ENCODE measurements at regions not wholly inside any gene's neighbourhood (a gene's known extent, or its start where the extent isn't known, plus 50 kb on each side); places are given as distances from the start of the nearest gene placed in this dataset.

DNA sequence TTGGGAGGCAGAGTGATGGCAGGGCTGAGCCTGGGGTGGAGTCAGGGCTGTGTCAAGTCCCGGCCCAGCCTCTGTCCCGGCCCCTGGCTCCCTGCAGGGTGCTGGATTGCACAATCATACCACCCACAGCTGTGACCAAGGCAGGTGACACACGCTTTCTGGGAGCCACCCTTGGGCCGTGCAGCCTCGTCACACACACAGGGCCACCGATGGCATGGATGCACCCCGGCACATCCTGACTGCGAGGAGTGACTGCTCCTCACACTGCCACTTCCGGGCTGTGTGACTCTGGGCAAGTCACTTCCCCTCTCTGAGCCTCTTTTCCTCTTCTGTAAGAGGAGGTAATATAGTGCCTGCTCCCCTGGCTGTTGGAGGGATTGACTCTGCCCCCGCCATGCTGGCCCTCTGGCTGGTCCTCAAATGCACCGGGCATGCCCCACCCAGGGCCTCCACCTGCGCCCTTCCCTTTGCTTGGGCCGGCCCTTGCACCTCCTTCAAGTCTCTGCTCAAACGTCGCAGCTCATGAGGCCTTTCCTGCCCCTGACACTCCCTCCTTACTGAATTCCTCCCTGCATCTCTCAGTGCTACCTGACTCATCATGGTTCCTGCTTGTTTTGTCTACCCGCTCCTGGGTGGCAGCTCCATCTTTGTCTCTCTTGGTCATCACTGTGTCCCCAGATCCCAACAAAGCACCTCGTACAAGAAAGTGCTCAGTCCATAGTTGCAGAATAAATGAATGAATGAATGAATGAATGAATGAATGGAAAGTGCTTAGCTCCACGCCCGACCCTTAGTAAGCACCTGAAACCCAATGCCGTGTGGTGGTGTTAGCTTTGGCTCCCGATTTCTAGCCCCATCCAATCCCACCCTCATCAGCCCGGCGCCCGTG, 93.5 kb downstream of the CEBPB start:
- Histone ChIP-seq H3K9me3 (ENCODE audit: control insufficient read depth in 2 of 2, low read length in 2 of 2) (no peaks in the 10 kb centered on the region), H3K4me3 (ENCODE audit: low read depth, low read length) (no peak overlapping the region), H3K27me3 (ENCODE audit: control insufficient read depth, insufficient read depth, low read length) (no peaks in the 10 kb centered on the region), H3K4me1 (ENCODE audit: control insufficient read depth, insufficient read depth, low read length, poor library complexity, severe bottlenecking) (no peaks in the 10 kb centered on the region), H3K36me3 (ENCODE audit: control insufficient read depth, insufficient read depth, low read length) (no peaks in the 10 kb centered on the region), H3K27ac (ENCODE audit: insufficient read depth, low read length, poor library complexity, severe bottlenecking) (no peak overlapping the region)
- Mint-ChIP-seq H3K4me1 (peaks cover 0 to 2% (median 0%) of the 10 kb centered on the region in 4 donors), H3K27me3 (peaks cover 13% of the 10 kb centered on the region), H3K9me3 (peaks cover 0 to 1% (median 0%) of the 10 kb centered on the region in 7 donors), H3K36me3 (no peaks in the 10 kb centered on the region), H3K4me3 (no peak overlapping the region), H3K27ac (no peak overlapping the region)
- peak; percentile 14 to 34 for ATAC-seq (ENCODE audit: low read depth in 2 of 2)
- no peak for DNase-seq

DNA sequence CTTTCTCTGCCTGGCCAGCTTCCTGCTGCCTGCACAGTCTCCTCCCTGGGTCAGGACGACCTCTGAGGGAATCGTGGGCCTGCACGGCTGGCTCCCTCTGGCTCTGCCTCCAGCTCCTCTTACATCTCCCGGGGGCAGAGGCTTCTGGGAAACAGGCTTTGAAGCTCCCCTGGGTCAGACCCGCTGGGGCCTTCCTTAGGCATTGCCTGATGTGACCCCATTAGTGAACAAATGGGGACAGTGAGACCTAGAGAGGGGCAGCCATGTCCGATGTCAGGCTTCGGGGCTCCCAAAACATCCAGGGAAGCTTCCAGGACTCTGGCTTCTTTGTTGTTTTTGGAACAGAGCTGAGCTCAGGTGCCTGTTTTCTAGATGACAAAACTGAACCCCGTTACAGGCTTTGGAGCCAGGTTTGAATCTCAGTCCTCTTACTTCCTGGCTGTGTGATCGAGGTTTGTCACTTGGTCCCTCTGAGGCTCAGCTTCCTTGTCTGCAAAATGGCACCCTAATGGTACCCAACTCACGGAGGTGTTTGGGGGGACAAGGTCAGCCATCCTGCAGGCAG, 94.3 kb downstream of the CEBPB start:
- no peaks in the 10 kb centered on the region for H3K36me3 ChIP-seq (ENCODE audit: control insufficient read depth, insufficient read depth, low read length)
- no peaks in the 10 kb centered on the region for H3K36me3 Mint-ChIP-seq
- H3K27me3 Mint-ChIP-seq, result peaks cover 13% of the 10 kb centered on the region
- H3K9me3 Mint-ChIP-seq, result peaks cover 0 to 1% (median 0%) of the 10 kb centered on the region in 7 donors
- no peaks in the 10 kb centered on the region for H3K9me3 ChIP-seq (ENCODE audit: control insufficient read depth in 2 of 2, low read length in 2 of 2)
- no peak for ATAC-seq (ENCODE audit: low read depth in 2 of 2)
- DNase-seq, result peak in 1 of 3 donors; percentile 45
- no peak overlapping the region for H3K27ac Mint-ChIP-seq
- no peaks in the 10 kb centered on the region for H3K27me3 ChIP-seq (ENCODE audit: control insufficient read depth, insufficient read depth, low read length)
- H3K27ac ChIP-seq (ENCODE audit: insufficient read depth, low read length, poor library complexity, severe bottlenecking), result no peak overlapping the region
- peaks cover 0 to 2% (median 0%) of the 10 kb centered on the region in 4 donors for H3K4me1 Mint-ChIP-seq
- no peak overlapping the region for H3K4me3 Mint-ChIP-seq
- H3K4me3 ChIP-seq (ENCODE audit: low read depth, low read length), result no peak overlapping the region
- H3K4me1 ChIP-seq (ENCODE audit: control insufficient read depth, insufficient read depth, low read length, poor library complexity, severe bottlenecking), result no peaks in the 10 kb centered on the region

DNA sequence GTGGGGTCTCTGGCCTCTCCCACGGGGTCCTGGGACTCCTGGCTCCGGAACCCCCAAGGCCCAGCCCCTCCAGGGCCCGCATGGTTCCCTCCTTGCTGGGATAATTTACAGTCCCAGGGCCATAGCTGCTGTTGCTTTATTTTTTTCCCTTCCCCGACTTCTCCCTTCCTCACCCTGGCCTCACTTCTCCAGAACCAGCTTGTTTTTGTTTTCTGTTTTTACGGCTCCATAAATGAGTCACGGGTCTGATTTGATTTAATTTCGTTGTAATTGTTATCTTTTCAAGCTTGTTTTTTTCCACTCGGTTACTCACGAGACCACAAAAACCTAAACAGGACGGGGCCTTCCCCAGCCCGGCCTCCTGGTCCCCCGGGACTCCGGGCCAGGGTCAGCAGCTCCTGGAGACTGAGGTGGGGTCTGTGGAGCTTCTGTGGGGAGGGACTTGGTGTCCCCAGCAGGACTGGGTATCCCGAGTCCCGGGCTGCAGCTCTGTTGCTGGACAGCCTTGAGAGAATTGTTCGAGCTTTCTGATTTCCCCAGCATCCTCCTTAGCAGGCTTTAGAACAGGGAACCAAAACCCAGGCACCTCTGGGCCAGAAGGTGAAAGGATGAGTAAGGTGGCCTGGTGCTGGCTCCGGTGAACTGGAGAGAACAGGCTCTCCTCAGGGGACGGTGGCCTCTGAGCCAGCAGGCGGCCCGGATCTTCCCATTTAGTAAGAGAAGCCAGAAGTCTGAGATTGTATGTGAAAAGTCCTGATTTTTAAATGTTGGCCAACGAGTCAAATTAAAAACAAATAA, 94.9 kb downstream of the CEBPB start:
- no peaks in the 10 kb centered on the region for H3K36me3 Mint-ChIP-seq
- no peaks in the 10 kb centered on the region for H3K27me3 ChIP-seq (ENCODE audit: control insufficient read depth, insufficient read depth, low read length)
- H3K36me3 ChIP-seq (ENCODE audit: control insufficient read depth, insufficient read depth, low read length), result no peaks in the 10 kb centered on the region
- H3K27ac Mint-ChIP-seq, result no peak overlapping the region
- no peaks in the 10 kb centered on the region for H3K9me3 ChIP-seq (ENCODE audit: control insufficient read depth in 2 of 2, low read length in 2 of 2)
- no peak overlapping the region for H3K27ac ChIP-seq (ENCODE audit: insufficient read depth, low read length, poor library complexity, severe bottlenecking)
- H3K4me1 ChIP-seq (ENCODE audit: control insufficient read depth, insufficient read depth, low read length, poor library complexity, severe bottlenecking), result no peaks in the 10 kb centered on the region
- DNase-seq (peak in 1 of 3 donors; percentile 56), ATAC-seq (ENCODE audit: low read depth in 2 of 2) (peak in 1 of 2 donors; percentile 20)
- H3K9me3 Mint-ChIP-seq, result peaks cover 0 to 1% (median 0%) of the 10 kb centered on the region in 7 donors
- H3K4me3 Mint-ChIP-seq, result no peak overlapping the region
- H3K4me3 ChIP-seq (ENCODE audit: low read depth, low read length), result no peak overlapping the region
- peaks cover 13% of the 10 kb centered on the region for H3K27me3 Mint-ChIP-seq
- peaks cover 0 to 2% (median 0%) of the 10 kb centered on the region in 4 donors for H3K4me1 Mint-ChIP-seq

DNA sequence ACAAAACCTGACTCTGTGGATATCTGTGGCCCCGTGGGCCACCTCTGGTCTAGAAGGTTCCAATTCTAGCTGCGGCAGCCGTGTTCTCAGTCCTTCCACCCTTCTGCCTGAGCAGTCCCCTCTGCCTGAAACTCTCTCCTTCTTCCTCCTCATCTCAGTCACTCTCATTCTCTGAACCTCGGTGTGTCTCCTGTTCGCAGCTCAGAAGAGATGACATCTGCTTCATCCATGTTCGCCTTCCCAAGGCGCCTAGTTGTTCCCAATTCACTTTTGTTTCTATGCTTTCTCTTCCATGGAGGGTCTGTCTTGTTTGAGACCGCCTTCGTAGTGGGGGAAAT, 95.5 kb downstream of the CEBPB start:
- Histone ChIP-seq H3K36me3 (ENCODE audit: control insufficient read depth, insufficient read depth, low read length) (no peaks in the 10 kb centered on the region), H3K4me3 (ENCODE audit: low read depth, low read length) (no peak overlapping the region), H3K27me3 (ENCODE audit: control insufficient read depth, insufficient read depth, low read length) (no peaks in the 10 kb centered on the region), H3K27ac (ENCODE audit: insufficient read depth, low read length, poor library complexity, severe bottlenecking) (no peak overlapping the region), H3K4me1 (ENCODE audit: control insufficient read depth, insufficient read depth, low read length, poor library complexity, severe bottlenecking) (no peaks in the 10 kb centered on the region), H3K9me3 (ENCODE audit: control insufficient read depth in 2 of 2, low read length in 2 of 2) (no peaks in the 10 kb centered on the region)
- Mint-ChIP-seq H3K9me3 (peaks cover 0 to 1% (median 0%) of the 10 kb centered on the region in 7 donors), H3K27ac (no peak overlapping the region), H3K27me3 (peaks cover 17% of the 10 kb centered on the region), H3K36me3 (no peaks in the 10 kb centered on the region), H3K4me3 (no peak overlapping the region), H3K4me1 (peaks cover 0 to 2% (median 0%) of the 10 kb centered on the region in 4 donors)
- ATAC-seq (ENCODE audit: low read depth in 2 of 2) (no peak), DNase-seq (no peak)

DNA sequence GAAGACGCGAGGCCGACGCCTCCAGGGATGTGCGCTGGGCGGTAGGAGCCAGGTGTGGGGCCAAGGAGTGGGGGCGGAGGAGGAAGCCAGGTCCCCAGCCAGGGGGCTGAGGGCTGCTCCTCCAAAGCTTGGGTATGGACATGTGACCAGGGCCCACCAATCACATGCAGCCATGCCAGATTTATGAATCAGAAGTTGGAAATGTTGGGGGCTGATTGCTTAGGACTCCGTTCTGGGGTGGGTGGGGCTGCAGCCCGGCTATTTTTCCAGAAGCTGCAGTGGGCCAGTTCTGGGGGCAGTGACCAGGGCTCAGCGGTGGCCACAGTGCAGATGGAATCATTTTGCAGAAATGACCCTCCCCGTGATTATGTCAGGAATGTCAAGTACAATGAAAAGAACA, 96.0 kb downstream of the CEBPB start:
- H3K27me3 ChIP-seq (ENCODE audit: control insufficient read depth, insufficient read depth, low read length), result no peaks in the 10 kb centered on the region
- peaks cover 17% of the 10 kb centered on the region for H3K27me3 Mint-ChIP-seq
- H3K27ac Mint-ChIP-seq, result no peak overlapping the region
- DNase-seq (no peak), ATAC-seq (ENCODE audit: low read depth in 2 of 2) (no peak)
- no peak overlapping the region for H3K4me3 ChIP-seq (ENCODE audit: low read depth, low read length)
- H3K4me1 ChIP-seq (ENCODE audit: control insufficient read depth, insufficient read depth, low read length, poor library complexity, severe bottlenecking), result no peaks in the 10 kb centered on the region
- peaks cover 0 to 1% (median 0%) of the 10 kb centered on the region in 7 donors for H3K9me3 Mint-ChIP-seq
- no peaks in the 10 kb centered on the region for H3K9me3 ChIP-seq (ENCODE audit: control insufficient read depth in 2 of 2, low read length in 2 of 2)
- no peaks in the 10 kb centered on the region for H3K36me3 Mint-ChIP-seq
- no peaks in the 10 kb centered on the region for H3K36me3 ChIP-seq (ENCODE audit: control insufficient read depth, insufficient read depth, low read length)
- H3K4me1 Mint-ChIP-seq, result peaks cover 0 to 2% (median 0%) of the 10 kb centered on the region in 4 donors
- no peak overlapping the region for H3K4me3 Mint-ChIP-seq
- no peak overlapping the region for H3K27ac ChIP-seq (ENCODE audit: insufficient read depth, low read length, poor library complexity, severe bottlenecking)

DNA sequence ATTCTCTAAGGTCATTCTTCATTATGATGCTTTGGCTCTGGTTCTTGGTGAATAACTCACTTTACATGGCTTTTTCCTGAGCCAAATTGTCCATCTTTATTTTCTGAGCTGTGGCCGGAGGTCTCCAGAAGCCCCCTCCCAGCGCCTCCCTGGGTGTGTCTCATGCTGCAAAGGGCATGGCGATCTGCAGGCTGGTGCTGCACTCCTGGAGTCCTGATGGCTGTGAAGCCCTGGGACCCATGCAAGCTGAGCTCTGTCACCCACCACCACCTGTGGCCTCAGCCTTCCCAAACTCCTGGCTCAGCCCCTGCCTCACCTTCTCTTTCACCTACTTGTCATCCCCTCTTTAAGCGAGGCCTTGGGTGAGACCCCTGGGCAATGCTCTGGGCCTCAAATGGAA, 96.9 kb downstream of the CEBPB start:
- H3K36me3 Mint-ChIP-seq, result no peaks in the 10 kb centered on the region
- H3K36me3 ChIP-seq (ENCODE audit: control insufficient read depth, insufficient read depth, low read length), result no peaks in the 10 kb centered on the region
- H3K27ac Mint-ChIP-seq, result no peak overlapping the region
- no peaks in the 10 kb centered on the region for H3K4me1 ChIP-seq (ENCODE audit: control insufficient read depth, insufficient read depth, low read length, poor library complexity, severe bottlenecking)
- ATAC-seq (ENCODE audit: low read depth in 2 of 2), result no peak
- H3K4me1 Mint-ChIP-seq, result peaks cover 0 to 2% (median 0%) of the 10 kb centered on the region in 4 donors
- peaks cover 17% of the 10 kb centered on the region for H3K27me3 Mint-ChIP-seq
- H3K27me3 ChIP-seq (ENCODE audit: control insufficient read depth, insufficient read depth, low read length), result no peaks in the 10 kb centered on the region
- peaks cover 0 to 1% (median 0%) of the 10 kb centered on the region in 7 donors for H3K9me3 Mint-ChIP-seq
- H3K27ac ChIP-seq (ENCODE audit: insufficient read depth, low read length, poor library complexity, severe bottlenecking), result no peak overlapping the region
- no peaks in the 10 kb centered on the region for H3K9me3 ChIP-seq (ENCODE audit: control insufficient read depth in 2 of 2, low read length in 2 of 2)
- no peak overlapping the region for H3K4me3 ChIP-seq (ENCODE audit: low read depth, low read length)
- DNase-seq, result no peak
- no peak overlapping the region for H3K4me3 Mint-ChIP-seq

DNA sequence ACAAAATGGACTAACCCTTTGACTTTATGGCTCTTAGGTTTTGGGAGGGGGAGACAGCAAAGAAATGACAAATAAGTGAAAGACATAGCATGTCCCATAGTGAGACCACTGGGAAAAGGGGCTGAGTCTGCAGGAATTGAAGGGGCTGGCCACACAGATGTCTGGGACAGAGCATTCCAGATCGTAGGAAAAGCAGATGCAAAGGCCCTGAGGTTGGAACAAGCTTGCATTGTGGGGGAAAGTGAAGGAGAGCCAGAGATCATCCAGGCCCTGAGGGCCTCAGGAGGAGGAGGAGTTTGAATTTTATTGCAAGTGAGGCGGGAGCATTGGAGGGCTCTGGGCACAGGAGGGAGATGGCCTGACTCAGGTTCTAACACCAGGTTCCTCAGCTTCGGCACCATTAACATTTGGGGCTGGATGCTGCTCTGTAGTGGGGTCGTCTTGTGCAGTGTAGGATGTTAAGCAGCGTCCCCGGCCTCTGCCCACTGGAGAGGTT, 97.5 kb downstream of the CEBPB start:
- no peaks in the 10 kb centered on the region for H3K4me1 ChIP-seq (ENCODE audit: control insufficient read depth, insufficient read depth, low read length, poor library complexity, severe bottlenecking)
- peaks cover 17% of the 10 kb centered on the region for H3K27me3 Mint-ChIP-seq
- H3K4me1 Mint-ChIP-seq, result peaks cover 0 to 2% (median 0%) of the 10 kb centered on the region in 4 donors
- no peaks in the 10 kb centered on the region for H3K36me3 Mint-ChIP-seq
- DNase-seq (no peak), ATAC-seq (ENCODE audit: low read depth in 2 of 2) (no peak)
- no peaks in the 10 kb centered on the region for H3K9me3 ChIP-seq (ENCODE audit: control insufficient read depth in 2 of 2, low read length in 2 of 2)
- H3K27ac Mint-ChIP-seq, result no peak overlapping the region
- no peak overlapping the region for H3K4me3 ChIP-seq (ENCODE audit: low read depth, low read length)
- no peaks in the 10 kb centered on the region for H3K27me3 ChIP-seq (ENCODE audit: control insufficient read depth, insufficient read depth, low read length)
- no peak overlapping the region for H3K27ac ChIP-seq (ENCODE audit: insufficient read depth, low read length, poor library complexity, severe bottlenecking)
- no peak overlapping the region for H3K4me3 Mint-ChIP-seq
- H3K36me3 ChIP-seq (ENCODE audit: control insufficient read depth, insufficient read depth, low read length), result no peaks in the 10 kb centered on the region
- H3K9me3 Mint-ChIP-seq, result peaks cover 0 to 1% (median 0%) of the 10 kb centered on the region in 7 donors

Measured in CD4-positive, CD25-positive, alpha-beta regulatory T cell (primary cell).